H1 (cell line): ENCODE measurements at regions not wholly inside any gene's neighbourhood (a gene's known extent, or its start where the extent isn't known, plus 50 kb on each side); places are given as distances from the start of the nearest gene placed in this dataset.

Source experiments
- CTCF ChIA-PET: fragments of 300-600 bp; sonication (Branson Sonifier 250); formaldehyde crosslinking; loops from one replicate; lab custom pipeline; 2021; ENCODE audit not compliant: partially characterized antibody; lab: Charles Lee
- POLR2A ChIA-PET: fragments of 300-600 bp; sonication (Branson Sonifier 250); formaldehyde crosslinking; loops from one replicate; lab custom pipeline; 2021; ENCODE audit warnings: inconsistent platforms; ENCODE audit not compliant: partially characterized antibody; lab: Charles Lee
- DNase-seq, 2 experiments: peaks; one replicate each; pipeline versions ENCODE4 v3.0.0 to v3.0.0-alpha.2; 2010 to 2022; ENCODE audit warnings: low spot score in 2 of 2, low read depth in 1 of 2, mixed read lengths in 1 of 2
- FAIRE-seq: peaks from 2 replicates; lab custom pipeline; 2011; peaks lifted over from hg19 to GRCh38; lab: Jason Lieb, UNC
- H2AFZ ChIP-seq: 2 replicates; pipeline ENCODE4 v1.8.1; 2012; ENCODE audit warnings: low read length, inconsistent platforms
- H2AK5ac ChIP-seq: 2 replicates; pipeline ENCODE4 v1.6.1; 2013; ENCODE audit warnings: low read depth, low read length
- H2BK120ac ChIP-seq: replicated peaks from 2 replicates; pipeline ENCODE3; 2013; ENCODE audit warnings: low read depth, low read length, inconsistent platforms
- H2BK12ac ChIP-seq: 2 replicates; pipeline ENCODE4 v1.6.1; 2013; ENCODE audit warnings: low read depth, low read length
- H2BK15ac ChIP-seq: 2 replicates; pipeline ENCODE4 v1.6.1; 2013; ENCODE audit warnings: low read length
- H2BK20ac ChIP-seq: 2 replicates; pipeline ENCODE4 v1.6.1; 2013; ENCODE audit warnings: low read length
- H2BK5ac ChIP-seq: 2 replicates; pipeline ENCODE4 v1.6.1; 2013; ENCODE audit warnings: low read depth, low read length
- H3K14ac ChIP-seq: 2 replicates; pipeline ENCODE4 v1.6.1; 2013; ENCODE audit warnings: inconsistent platforms; ENCODE audit not compliant: insufficient read length
- H3K18ac ChIP-seq: 2 replicates; pipeline ENCODE4 v1.6.1; 2013; ENCODE audit warnings: low read length; ENCODE audit errors: extremely low read depth
- H3K23ac ChIP-seq: 2 replicates; pipeline ENCODE4 v1.6.1; 2013; ENCODE audit warnings: inconsistent platforms; ENCODE audit not compliant: insufficient read length
- H3K23me2 ChIP-seq: 2 replicates; pipeline ENCODE4 v1.6.1; 2013; ENCODE audit warnings: low read depth, low read length
- H3K27ac ChIP-seq: 2 replicates; pipeline ENCODE4 v1.6.1; 2011; ENCODE audit warnings: low read depth, low read length, inconsistent platforms
- H3K27me3 ChIP-seq, 4 experiments: replicated peaks in 1 of 4; 1 replicate in 1 of 4; 2 replicates in 3 of 4; pipeline versions ENCODE4 v1.6.1 to v1.8.1; 2011 to 2013; ENCODE audit warnings: low read length in 3 of 4, mild to moderate bottlenecking in 3 of 4, inconsistent platforms in 2 of 4, mixed read lengths in 2 of 4, moderate library complexity in 1 of 4; ENCODE audit not compliant: control insufficient read depth in 3 of 4, insufficient read depth in 3 of 4; ENCODE audit errors: extremely low read depth in 1 of 4
- H3K36me3 ChIP-seq, 4 experiments: 2 replicates each; pipeline versions ENCODE4 v1.6.1 to v1.8.1; 2011 to 2013; ENCODE audit warnings: mild to moderate bottlenecking in 4 of 4, low read length in 3 of 4, moderate library complexity in 2 of 4, control low read depth in 1 of 4, inconsistent platforms in 1 of 4; ENCODE audit not compliant: insufficient read depth in 4 of 4, control insufficient read depth in 2 of 4
- H3K4ac ChIP-seq: replicated peaks from 2 replicates; pipeline ENCODE3; 2013; ENCODE audit warnings: low read length, low read depth, mixed read lengths, inconsistent platforms; ENCODE audit not compliant: insufficient read length
- H3K4me1 ChIP-seq, 4 experiments: replicated peaks in 1 of 4; 1 replicate in 1 of 4; 2 replicates in 3 of 4; pipeline versions ENCODE4 v1.6.1 to v1.8.1; 2011 to 2013; ENCODE audit warnings: low read length in 3 of 4, inconsistent platforms in 2 of 4, mixed read lengths in 1 of 4; ENCODE audit not compliant: insufficient read depth in 4 of 4, control insufficient read depth in 3 of 4
- H3K4me2 ChIP-seq, 2 experiments: 2 replicates each; pipeline versions ENCODE4 v1.6.1 to v1.8.1; 2011 to 2013; ENCODE audit warnings: low read depth in 2 of 2, low read length in 2 of 2, control low read depth in 1 of 2, inconsistent platforms in 1 of 2, mild to moderate bottlenecking in 1 of 2; ENCODE audit not compliant: insufficient read depth in 1 of 2
- H3K4me3 ChIP-seq, 4 experiments: fragments of 200-600, 300-600 bp in 1 of 4; sonication (generic), shearing (Covaris generic), sonication (Bioruptor Twin) in 1 of 4; 2 replicates each; pipeline versions ENCODE4 v1.5.1 to v1.8.1; 2011 to 2016; ENCODE audit warnings: low read length in 4 of 4, low read depth in 3 of 4, control low read depth in 2 of 4, inconsistent platforms in 2 of 4, mild to moderate bottlenecking in 2 of 4, mixed read lengths in 1 of 4, moderate library complexity in 1 of 4; ENCODE audit not compliant: insufficient read depth in 2 of 4; ENCODE audit errors: extremely low read depth in 1 of 4
- H3K56ac ChIP-seq: replicated peaks from 2 replicates; pipeline ENCODE3; 2013; ENCODE audit warnings: low read depth, mild to moderate bottlenecking, mixed read lengths, low read length, inconsistent platforms; ENCODE audit not compliant: insufficient read length
- H3K79me1 ChIP-seq: 2 replicates; pipeline ENCODE4 v1.6.1; 2013; ENCODE audit warnings: low read depth, low read length, control low read depth
- H3K79me2 ChIP-seq, 2 experiments: 2 replicates each; pipeline versions ENCODE4 v1.6.1 to v1.8.1; 2012 to 2013; ENCODE audit warnings: low read length in 2 of 2, mild to moderate bottlenecking in 2 of 2, inconsistent platforms in 1 of 2; ENCODE audit not compliant: insufficient read depth in 2 of 2, control insufficient read depth in 1 of 2
- H3K9ac ChIP-seq, 4 experiments: replicated peaks in 1 of 4; 1 replicate in 1 of 4; 2 replicates in 3 of 4; pipeline versions ENCODE4 v1.6.1 to v1.8.1; 2011 to 2013; ENCODE audit warnings: low read depth in 3 of 4, low read length in 3 of 4, control low read depth in 2 of 4, mild to moderate bottlenecking in 2 of 4, moderate library complexity in 2 of 4, inconsistent platforms in 1 of 4; ENCODE audit errors: extremely low read depth in 1 of 4
- H3K9me3 ChIP-seq, 2 experiments: 2 replicates each; pipeline versions ENCODE4 v1.6.1 to v1.8.1; 2012 to 2013; ENCODE audit warnings: mild to moderate bottlenecking in 2 of 2, moderate library complexity in 2 of 2, control low read depth in 1 of 2, inconsistent platforms in 1 of 2, low read depth in 1 of 2, low read length in 1 of 2, mixed read lengths in 1 of 2; ENCODE audit not compliant: insufficient read depth in 2 of 2
- H4K20me1 ChIP-seq, 2 experiments: replicated peaks in 1 of 2; 2 replicates each; pipeline versions ENCODE3 to v1.8.1; 2011 to 2013; ENCODE audit warnings: inconsistent platforms in 2 of 2, low read length in 2 of 2, mild to moderate bottlenecking in 1 of 2; ENCODE audit not compliant: insufficient read depth in 2 of 2, control insufficient read depth in 1 of 2
- H4K5ac ChIP-seq: 2 replicates; pipeline ENCODE4 v1.6.1; 2013; ENCODE audit warnings: low read length, low read depth, mixed read lengths, inconsistent platforms; ENCODE audit not compliant: insufficient read length
- H4K8ac ChIP-seq: 2 replicates; pipeline ENCODE4 v1.8.0; 2013; ENCODE audit warnings: mild to moderate bottlenecking, moderate library complexity, low read length, inconsistent platforms; ENCODE audit not compliant: insufficient read depth; ENCODE audit errors: extremely low read depth
- H4K91ac ChIP-seq: replicated peaks from 2 replicates; pipeline ENCODE3; 2013; ENCODE audit warnings: low read length, mixed read lengths, inconsistent platforms; ENCODE audit not compliant: insufficient read length
- SP2 ChIP-seq: IDR thresholded peaks from 2 replicates; pipeline ENCODE4 v1.6.1; 2012; ENCODE audit warnings: mild to moderate bottlenecking, low read length, inconsistent platforms
- TEAD4 ChIP-seq: IDR thresholded peaks from 2 replicates; pipeline ENCODE4 v1.6.1; 2012; ENCODE audit warnings: low read depth, low read length, inconsistent platforms, mixed read lengths
- WGBS, 2 experiments: shearing (Covaris generic) in 1 of 2; methylation state at CpG; one replicate each; pipeline versions ENCODE4 v1.1.6 to v1.1.7; 2013 to 2015; ENCODE audit warnings: low lambda C conversion rate in 2 of 2, mixed read lengths in 2 of 2, inconsistent platforms in 1 of 2, low coverage in 1 of 2, missing lambda C conversion rate in 1 of 2; ENCODE audit not compliant: insufficient replicate concordance in 2 of 2, insufficient coverage in 1 of 2, insufficient read length in 1 of 2; ENCODE audit errors: extremely low coverage in 1 of 2, missing lambda C conversion rate in 1 of 2; 5-methylcytosine and 5-hydroxymethylcytosine counted together

GRCh38 chr1:104402178-104402577 lies 652.5 kb downstream of the AMY1C start:
- Histone ChIP-seq H2AFZ (no peak overlapping the region), H3K79me1 (no peaks in the 10 kb centered on the region), H2BK15ac (no peak overlapping the region), H3K27me3 (no peaks in the 10 kb centered on the region), H3K18ac (no peak overlapping the region), H3K4ac (no peak overlapping the region), H2AK5ac (no peak overlapping the region), H4K91ac (no peak overlapping the region), H2BK12ac (no peak overlapping the region), H3K14ac (no peak overlapping the region), H4K8ac (no peak overlapping the region), H3K56ac (no peak overlapping the region), H3K23me2 (no peaks in the 10 kb centered on the region), H3K36me3 (no peaks in the 10 kb centered on the region), H3K79me2 (no peaks in the 10 kb centered on the region), H2BK120ac (no peak overlapping the region), H3K4me1 (no peaks in the 10 kb centered on the region), H3K27ac (no peak overlapping the region), H2BK20ac (no peak overlapping the region), H3K9me3 (no peaks in the 10 kb centered on the region), H3K4me2 (no peak overlapping the region), H2BK5ac (no peak overlapping the region), H4K20me1 (no peaks in the 10 kb centered on the region), H3K4me3 (no peak overlapping the region), H3K23ac (no peak overlapping the region), H3K9ac (no peak overlapping the region), H4K5ac (no peak overlapping the region)
- POLR2A ChIA-PET, result no interaction called here
- FAIRE-seq (no peak), DNase-seq (no peak)
- CTCF ChIA-PET, result interaction anchor here (0.6 kb wide), 1 partner anchor 75 kb away, joined by 4 read pairs; no protein-coding TSS in a partner anchor
- TF ChIP-seq TEAD4, result no peak
- TF ChIP-seq SP2, result no peak
- WGBS, 2 experiments, result 81% methylated on average over 2 of the region's 2 CpGs; no CpG with 5 or more reads in 1 of the 2 experiments
